NCI-H1105 treated with DMSO at 0.1 percent for 48 hours (cell line): ENCODE measurements at regions not wholly inside any gene's neighbourhood (a gene's known extent, or its start where the extent isn't known, plus 50 kb on each side); places are given as distances from the start of the nearest gene placed in this dataset.

Experiments
- DNase-seq: peaks from one replicate; lab custom pipeline; 2025; lab: John Stamatoyannopoulos, UW

- DNase-seq, result no peak
These were observed 502.0 kb downstream of the EPHA4 start for GRCh38 chr2:221070106-221070505.

GRCh38 chr2:221073326-221074049, 498.6 kb downstream of the EPHA4 start:
- no peak for DNase-seq

GRCh38 chr2:221074238-221074637, 497.9 kb downstream of the EPHA4 start:
- no peak for DNase-seq

- DNase-seq, result no peak
These were observed 496.9 kb downstream of the EPHA4 start for GRCh38 chr2:221075203-221075602.

GRCh38 chr2:221077251-221077650, 494.9 kb downstream of the EPHA4 start:
- DNase-seq, result no peak

GRCh38 chr2:221077799-221078198, 494.3 kb downstream of the EPHA4 start:
- DNase-seq, result no peak

- DNase-seq, result no peak
These were observed 486.7 kb downstream of the EPHA4 start for GRCh38 chr2:221085341-221085900.

GRCh38 chr2:221085936-221086335, 486.2 kb downstream of the EPHA4 start:
- DNase-seq, result no peak

- DNase-seq, result no peak
These were observed 484.3 kb downstream of the EPHA4 start for GRCh38 chr2:221087779-221088178.

- no peak for DNase-seq
These were observed 483.6 kb downstream of the EPHA4 start for GRCh38 chr2:221088506-221088905.

GRCh38 chr2:221095356-221095755, 476.7 kb downstream of the EPHA4 start:
- DNase-seq, result no peak

GRCh38 chr2:221096706-221097567, 475.2 kb downstream of the EPHA4 start:
- no peak for DNase-seq

- no peak for DNase-seq
These were observed 474.6 kb downstream of the EPHA4 start for GRCh38 chr2:221097568-221097915.

- no peak for DNase-seq
These were observed 474.2 kb downstream of the EPHA4 start for GRCh38 chr2:221097949-221098348.

GRCh38 chr2:221100467-221101089, 471.5 kb downstream of the EPHA4 start:
- no peak for DNase-seq

GRCh38 chr2:221102896-221103688, 469.0 kb downstream of the EPHA4 start:
- DNase-seq, result no peak

- DNase-seq, result no peak
These were observed 468.2 kb downstream of the EPHA4 start for GRCh38 chr2:221103930-221104329.

GRCh38 chr2:221104361-221104811, 467.7 kb downstream of the EPHA4 start:
- DNase-seq, result peak; percentile 18

GRCh38 chr2:221106241-221106640, 465.9 kb downstream of the EPHA4 start:
- peak; percentile 67 for DNase-seq

- no peak for DNase-seq
These were observed 464.7 kb downstream of the EPHA4 start for GRCh38 chr2:221107424-221107823.

- DNase-seq, result no peak
These were observed 462.6 kb downstream of the EPHA4 start for GRCh38 chr2:221109552-221109951.

GRCh38 chr2:221111739-221112138, 460.4 kb downstream of the EPHA4 start:
- no peak for DNase-seq
